Right atrium auricular region (tissue), 2 donors: ENCODE measurements at regions not wholly inside any gene's neighbourhood (a gene's known extent, or its start where the extent isn't known, plus 50 kb on each side); places are given as distances from the start of the nearest gene placed in this dataset.

ENCODE experiments used
- DNase-seq: peaks from one replicate; pipeline ENCODE4 v3.0.0-alpha.2; 2019; ENCODE audit warnings: low spot score
- H3K27ac ChIP-seq, 2 donors: fragments of 200-600 bp; sonication (generic); 1 replicate in 1 of 2; 2 replicates in 1 of 2; pipeline ENCODE4 v1.5.1; 2016 to 2019
- H3K27me3 ChIP-seq, 2 donors: fragments of 200-600 bp; sonication (generic); one replicate each; pipeline versions ENCODE4 v1.5.1 to v1.6.0; 2017 to 2019
- H3K36me3 ChIP-seq: fragments of 200-600 bp; sonication (generic); one replicate; pipeline ENCODE4 v1.5.1; 2016
- H3K4me1 ChIP-seq, 2 donors: fragments of 200-600 bp; sonication (generic); one replicate each; pipeline versions ENCODE4 v1.5.1 to v1.6.0; 2017 to 2019
- H3K4me3 ChIP-seq, 2 donors: fragments of 200-600 bp; sonication (generic); 1 replicate in 1 of 2; 2 replicates in 1 of 2; pipeline ENCODE4 v1.5.1; 2017 to 2019; ENCODE audit warnings: mild to moderate bottlenecking in 1 of 2, moderate library complexity in 1 of 2
- H3K9me3 ChIP-seq, 2 donors: fragments of 200-600 bp; sonication (generic); one replicate each; pipeline ENCODE4 v1.5.1; 2019
- CTCF ChIP-seq, 2 donors: fragments of 200-600 bp; sonication (generic); IDR thresholded peaks; one replicate each; pipeline ENCODE4 v1.5.1; 2019; ENCODE audit warnings: antibody characterized with exemption in 2 of 2

- no peaks in the 10 kb centered on the region for H3K9me3 ChIP-seq
- DNase-seq, result no peak
- no peak overlapping the region for H3K27ac ChIP-seq
- H3K4me1 ChIP-seq, result no peaks in the 10 kb centered on the region
- no peak for TF ChIP-seq CTCF (IDR thresholded peaks at IDR 0.05)
- H3K27me3 ChIP-seq, result no peaks in the 10 kb centered on the region
- H3K4me3 ChIP-seq, result no peak overlapping the region
- H3K36me3 ChIP-seq, result no peaks in the 10 kb centered on the region
Measured at GRCh38 chr14:21723431-21724045, 49.9 kb upstream of the OR4E1 start.
